ENCODE measurements at regions not wholly inside any gene's neighbourhood (a gene's known extent, or its start where the extent isn't known, plus 50 kb on each side); places are given as distances from the start of the nearest gene placed in this dataset.
"Not testable (repeated sequence)": the region's sequence is repeated elsewhere in the genome, so short reads cannot be mapped to it uniquely, and the experiment has no call there.

- H3K4me1 Mint-ChIP-seq: no peaks in the 10 kb centered on the region
- H3K9me3 Mint-ChIP-seq: no peaks in the 10 kb centered on the region
- H3K4me3 Mint-ChIP-seq: no peak overlapping the region
- H3K36me3 Mint-ChIP-seq (ENCODE audit: low read depth): no peaks in the 10 kb centered on the region
- H3K27me3 Mint-ChIP-seq: no peaks in the 10 kb centered on the region
- H3K27ac Mint-ChIP-seq: no peak overlapping the region
- intact Hi-C loops (cut with micrococcal nuclease): no loop called here
- DNase-seq: no peak
Measured at GRCh38 chr18:71105994-71106546, 817.2 kb downstream of the SOCS6 start.

- Mint-ChIP-seq H3K27me3 (no peaks in the 10 kb centered on the region), H3K4me1 (no peaks in the 10 kb centered on the region), H3K36me3 (ENCODE audit: low read depth) (no peaks in the 10 kb centered on the region), H3K27ac (no peak overlapping the region), H3K9me3 (no peaks in the 10 kb centered on the region), H3K4me3 (no peak overlapping the region)
- intact Hi-C loops (cut with micrococcal nuclease): no loop called here
- no peak for DNase-seq
Measured at GRCh38 chr18:71105078-71105819, 816.4 kb downstream of the SOCS6 start.

GRCh38 chr18:71079606-71080005 lies 790.8 kb downstream of the SOCS6 start:
- no peaks in the 10 kb centered on the region for H3K36me3 Mint-ChIP-seq (ENCODE audit: low read depth)
- DNase-seq: no peak
- H3K4me1 Mint-ChIP-seq: no peaks in the 10 kb centered on the region
- H3K9me3 Mint-ChIP-seq: no peaks in the 10 kb centered on the region
- no peaks in the 10 kb centered on the region for H3K27me3 Mint-ChIP-seq
- no peak overlapping the region for H3K27ac Mint-ChIP-seq
- intact Hi-C loops (cut with micrococcal nuclease): no loop called here
- no peak overlapping the region for H3K4me3 Mint-ChIP-seq

GRCh38 chr18:71077451-71077850 lies 788.6 kb downstream of the SOCS6 start:
- H3K9me3 Mint-ChIP-seq: no peaks in the 10 kb centered on the region
- no peaks in the 10 kb centered on the region for H3K36me3 Mint-ChIP-seq (ENCODE audit: low read depth)
- H3K4me3 Mint-ChIP-seq: no peak overlapping the region
- no peak overlapping the region for H3K27ac Mint-ChIP-seq
- H3K27me3 Mint-ChIP-seq: no peaks in the 10 kb centered on the region
- no peak for DNase-seq
- no peaks in the 10 kb centered on the region for H3K4me1 Mint-ChIP-seq
- intact Hi-C loops (cut with micrococcal nuclease): no loop called here

GRCh38 chr18:71075147-71075546 lies 786.3 kb downstream of the SOCS6 start:
- Mint-ChIP-seq H3K27ac (no peak overlapping the region), H3K4me1 (no peaks in the 10 kb centered on the region)
- DNase-seq: no peak

GRCh38 chr18:71068338-71068737 lies 779.5 kb downstream of the SOCS6 start:
- H3K36me3 Mint-ChIP-seq (ENCODE audit: low read depth): no peaks in the 10 kb centered on the region
- no peaks in the 10 kb centered on the region for H3K4me1 Mint-ChIP-seq
- no peak for DNase-seq
- H3K4me3 Mint-ChIP-seq: no peak overlapping the region
- no peaks in the 10 kb centered on the region for H3K27me3 Mint-ChIP-seq
- no peaks in the 10 kb centered on the region for H3K9me3 Mint-ChIP-seq
- intact Hi-C loops (cut with micrococcal nuclease): no loop called here
- H3K27ac Mint-ChIP-seq: no peak overlapping the region

More at GRCh38 chr18:71075147-71075546, 786.3 kb downstream of the SOCS6 start:
- Mint-ChIP-seq H3K4me3 (no peak overlapping the region), H3K9me3 (no peaks in the 10 kb centered on the region), H3K27me3 (no peaks in the 10 kb centered on the region), H3K36me3 (ENCODE audit: low read depth) (no peaks in the 10 kb centered on the region)
- intact Hi-C loops (cut with micrococcal nuclease): no loop called here

- DNase-seq: no peak
- H3K4me1 Mint-ChIP-seq: no peaks in the 10 kb centered on the region
- H3K36me3 Mint-ChIP-seq (ENCODE audit: low read depth): no peaks in the 10 kb centered on the region
- H3K27ac Mint-ChIP-seq: no peak overlapping the region
- no peaks in the 10 kb centered on the region for H3K9me3 Mint-ChIP-seq
- intact Hi-C loops (cut with micrococcal nuclease): no loop called here
- H3K4me3 Mint-ChIP-seq: no peak overlapping the region
- no peaks in the 10 kb centered on the region for H3K27me3 Mint-ChIP-seq
Measured at GRCh38 chr18:71049893-71050292, 761.0 kb downstream of the SOCS6 start.

GRCh38 chr18:71047882-71048281 lies 759.0 kb downstream of the SOCS6 start:
- Mint-ChIP-seq H3K9me3 (no peaks in the 10 kb centered on the region), H3K4me1 (no peaks in the 10 kb centered on the region), H3K4me3 (no peak overlapping the region), H3K36me3 (ENCODE audit: low read depth) (no peaks in the 10 kb centered on the region), H3K27ac (no peak overlapping the region), H3K27me3 (no peaks in the 10 kb centered on the region)
- no peak for DNase-seq
- intact Hi-C loops (cut with micrococcal nuclease): no loop called here

- H3K27ac Mint-ChIP-seq: no peak overlapping the region
- H3K27me3 Mint-ChIP-seq: no peaks in the 10 kb centered on the region
- no peak overlapping the region for H3K4me3 Mint-ChIP-seq
- no peaks in the 10 kb centered on the region for H3K4me1 Mint-ChIP-seq
- intact Hi-C loops (cut with micrococcal nuclease): no loop called here
- no peaks in the 10 kb centered on the region for H3K36me3 Mint-ChIP-seq (ENCODE audit: low read depth)
- H3K9me3 Mint-ChIP-seq: no peaks in the 10 kb centered on the region
- no peak for DNase-seq
Measured at GRCh38 chr18:71045331-71046065, 756.7 kb downstream of the SOCS6 start.

GRCh38 chr18:71040161-71040560 lies 751.3 kb downstream of the SOCS6 start:
- no peaks in the 10 kb centered on the region for H3K27me3 Mint-ChIP-seq
- H3K36me3 Mint-ChIP-seq (ENCODE audit: low read depth): no peaks in the 10 kb centered on the region
- intact Hi-C loops (cut with micrococcal nuclease): no loop called here
- no peaks in the 10 kb centered on the region for H3K9me3 Mint-ChIP-seq
- DNase-seq: no peak
- H3K4me1 Mint-ChIP-seq: no peaks in the 10 kb centered on the region
- no peak overlapping the region for H3K4me3 Mint-ChIP-seq
- H3K27ac Mint-ChIP-seq: no peak overlapping the region

GRCh38 chr18:71038196-71038595 lies 749.4 kb downstream of the SOCS6 start:
- Mint-ChIP-seq H3K4me1 (no peaks in the 10 kb centered on the region), H3K9me3 (no peaks in the 10 kb centered on the region), H3K27ac (no peak overlapping the region), H3K36me3 (ENCODE audit: low read depth) (no peaks in the 10 kb centered on the region), H3K4me3 (no peak overlapping the region), H3K27me3 (no peaks in the 10 kb centered on the region)
- DNase-seq: no peak
- intact Hi-C loops (cut with micrococcal nuclease): no loop called here

GRCh38 chr18:71036783-71037182 lies 747.9 kb downstream of the SOCS6 start:
- Mint-ChIP-seq H3K9me3 (no peaks in the 10 kb centered on the region), H3K4me3 (no peak overlapping the region), H3K27me3 (no peaks in the 10 kb centered on the region), H3K4me1 (no peaks in the 10 kb centered on the region), H3K27ac (no peak overlapping the region), H3K36me3 (ENCODE audit: low read depth) (no peaks in the 10 kb centered on the region)
- intact Hi-C loops (cut with micrococcal nuclease): no loop called here
- no peak for DNase-seq

GRCh38 chr18:71031296-71032191 lies 742.7 kb downstream of the SOCS6 start:
- H3K4me3 Mint-ChIP-seq; intact Hi-C loops (cut with micrococcal nuclease); H3K4me1 Mint-ChIP-seq; H3K9me3 Mint-ChIP-seq; H3K27me3 Mint-ChIP-seq; H3K27ac Mint-ChIP-seq; H3K36me3 Mint-ChIP-seq (ENCODE audit: low read depth); DNase-seq: not testable (repeated sequence)

- DNase-seq; H3K27ac Mint-ChIP-seq; H3K27me3 Mint-ChIP-seq; intact Hi-C loops (cut with micrococcal nuclease); H3K4me3 Mint-ChIP-seq; H3K4me1 Mint-ChIP-seq; H3K36me3 Mint-ChIP-seq (ENCODE audit: low read depth); H3K9me3 Mint-ChIP-seq: not testable (repeated sequence)
Measured at GRCh38 chr18:71030085-71030484, 741.2 kb downstream of the SOCS6 start.

Data from activated CD4-positive, alpha-beta T cell treated with anti-CD3 and anti-CD28 coated beads, Interleukin-2, amount 10 ng/mL, durations not matched to agents 24 days and 14 days (primary cell).